Right cardiac atrium (tissue), 5 donors: ENCODE measurements at regions not wholly inside any gene's neighbourhood (a gene's known extent, or its start where the extent isn't known, plus 50 kb on each side); places are given as distances from the start of the nearest gene placed in this dataset.

Experiments
- ATAC-seq, 2 donors: fragments of 200-7000 bp; cut with Tn5 transposase; one replicate each; pipeline versions ENCODE4 v1.8.0 to v1.9.1; 2020; ENCODE audit warnings: moderate library complexity in 2 of 2, mild to moderate bottlenecking in 1 of 2
- DNase-seq, 3 donors: peaks; one replicate each; pipeline ENCODE4 v3.0.0-alpha.2; 2020
- H3K27ac ChIP-seq: one replicate; pipeline ENCODE4 v1.5.1; 2013; ENCODE audit warnings: mild to moderate bottlenecking, low read length, control low read depth, moderate library complexity
- H3K27me3 ChIP-seq: one replicate; pipeline ENCODE4 v1.6.1; 2013; ENCODE audit not compliant: control insufficient read depth, insufficient read depth
- H3K4me1 ChIP-seq: one replicate; pipeline ENCODE4 v1.6.1; 2013; ENCODE audit warnings: low read length; ENCODE audit not compliant: control insufficient read depth, insufficient read depth
- H3K4me3 ChIP-seq: one replicate; pipeline ENCODE4 v1.5.1; 2013; ENCODE audit warnings: low read length, control low read depth
- H3K9me3 ChIP-seq: one replicate; pipeline ENCODE4 v1.6.1; 2013; ENCODE audit warnings: low read length; ENCODE audit not compliant: control insufficient read depth
- WGBS: extraction: QIAGEN DNeasy Blood & Tissue Kit; methylation state at CpG from one replicate; pipeline ENCODE4 v1.1.7; 2013; 5-methylcytosine and 5-hydroxymethylcytosine counted together
- intact Hi-C, 4 donors: fragments of 100-400 bp; cut with DNase I; formaldehyde crosslinking; loops; one replicate each; pipeline versions ENCODE4 v1.11.0 to v1.14.0; 2022 to 2023
- donor health status: healthy with polysubstance abuse.
- donor health status: DM: no; HTN: yes; CAD: no.
- donor health status: DM: no; HTN: no; CAD: no.
- donor health status: DM: no; HTN: yes; CAD: no; lungs with severe emphysema.
- donor health status: DM: yes; HTN: yes; CAD: no.

DNA sequence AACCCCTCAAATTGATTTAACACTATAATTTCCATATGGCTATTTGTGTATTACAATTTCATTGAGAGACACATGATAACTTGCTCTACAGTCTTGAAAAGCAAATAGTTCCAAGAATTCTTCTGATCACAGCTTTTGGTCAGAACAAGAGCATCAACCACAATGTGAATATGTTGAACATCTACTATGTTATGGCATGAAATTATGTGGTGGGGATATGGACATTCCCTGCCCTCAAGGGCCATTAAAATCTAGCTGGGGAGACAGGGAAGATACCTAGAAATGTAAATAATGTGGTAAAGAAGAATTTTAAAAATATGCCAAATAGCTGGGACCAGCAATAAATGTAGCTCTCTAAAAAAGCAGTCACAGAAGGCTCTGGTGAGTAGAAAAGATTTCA, 262.2 kb downstream of the FZD1 start:
- Histone ChIP-seq H3K27ac (no peak overlapping the region), H3K4me3 (no peak overlapping the region), H3K4me1 (no peaks in the 10 kb centered on the region), H3K9me3 (no peaks in the 10 kb centered on the region), H3K27me3 (no peaks in the 10 kb centered on the region)
- ATAC-seq: no peak
- DNase-seq: no peak
- intact Hi-C loops: no loop called here

DNA sequence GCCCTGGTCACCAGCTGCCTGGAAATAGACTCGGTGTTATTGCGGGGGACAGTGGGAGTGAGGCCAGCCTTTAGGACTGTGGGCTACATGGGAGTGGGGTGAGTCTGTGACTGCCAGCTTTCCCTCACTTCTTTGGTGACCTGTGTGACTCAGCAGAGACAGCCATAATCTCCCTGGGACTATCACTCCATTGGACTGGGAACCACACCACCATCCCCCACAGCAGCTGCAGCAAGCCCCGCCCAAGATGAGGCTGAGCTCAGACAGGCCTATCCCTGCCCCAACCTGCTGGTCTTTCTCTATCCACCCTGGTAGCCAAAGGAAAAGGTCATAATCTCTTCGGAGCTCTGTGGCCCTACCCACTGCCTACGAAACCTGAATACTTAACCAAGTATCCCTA, 263.2 kb downstream of the FZD1 start:
- WGBS: 98% methylated on average over 5 of the region's 5 CpGs
- H3K9me3 ChIP-seq: no peaks in the 10 kb centered on the region
- no peaks in the 10 kb centered on the region for H3K27me3 ChIP-seq
- intact Hi-C loops: no loop called here
- H3K4me3 ChIP-seq: no peak overlapping the region
- no peaks in the 10 kb centered on the region for H3K4me1 ChIP-seq
- no peak for ATAC-seq
- H3K27ac ChIP-seq: no peak overlapping the region
- no peak for DNase-seq

DNA sequence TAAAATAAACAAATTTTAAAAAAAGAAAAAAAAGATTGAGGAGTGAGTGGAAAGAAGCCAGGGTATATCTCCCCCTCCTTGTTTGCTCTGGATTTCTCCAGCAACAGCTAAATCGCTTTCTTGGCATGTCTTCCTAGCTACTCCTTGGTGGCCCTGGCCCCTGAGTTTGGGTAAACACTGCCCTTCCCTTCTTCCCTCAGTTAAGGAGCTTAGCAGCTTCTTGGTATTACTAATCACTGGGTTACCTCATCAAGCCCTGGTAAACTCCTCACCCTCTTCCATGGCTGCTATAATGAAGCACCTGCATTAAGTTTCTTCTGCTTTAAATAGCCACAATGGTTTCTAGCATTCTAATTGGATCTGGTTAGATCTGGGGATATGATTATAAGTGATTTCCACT, 269.8 kb downstream of the FZD1 start:
- DNase-seq (no peak), ATAC-seq (no peak)
- no peak overlapping the region for H3K27ac ChIP-seq
- no peaks in the 10 kb centered on the region for H3K9me3 ChIP-seq
- H3K27me3 ChIP-seq: no peaks in the 10 kb centered on the region
- H3K4me3 ChIP-seq: no peak overlapping the region
- no peaks in the 10 kb centered on the region for H3K4me1 ChIP-seq
- intact Hi-C loops: no loop called here
- 63% methylated on average over 1 of the region's 1 CpG for WGBS

DNA sequence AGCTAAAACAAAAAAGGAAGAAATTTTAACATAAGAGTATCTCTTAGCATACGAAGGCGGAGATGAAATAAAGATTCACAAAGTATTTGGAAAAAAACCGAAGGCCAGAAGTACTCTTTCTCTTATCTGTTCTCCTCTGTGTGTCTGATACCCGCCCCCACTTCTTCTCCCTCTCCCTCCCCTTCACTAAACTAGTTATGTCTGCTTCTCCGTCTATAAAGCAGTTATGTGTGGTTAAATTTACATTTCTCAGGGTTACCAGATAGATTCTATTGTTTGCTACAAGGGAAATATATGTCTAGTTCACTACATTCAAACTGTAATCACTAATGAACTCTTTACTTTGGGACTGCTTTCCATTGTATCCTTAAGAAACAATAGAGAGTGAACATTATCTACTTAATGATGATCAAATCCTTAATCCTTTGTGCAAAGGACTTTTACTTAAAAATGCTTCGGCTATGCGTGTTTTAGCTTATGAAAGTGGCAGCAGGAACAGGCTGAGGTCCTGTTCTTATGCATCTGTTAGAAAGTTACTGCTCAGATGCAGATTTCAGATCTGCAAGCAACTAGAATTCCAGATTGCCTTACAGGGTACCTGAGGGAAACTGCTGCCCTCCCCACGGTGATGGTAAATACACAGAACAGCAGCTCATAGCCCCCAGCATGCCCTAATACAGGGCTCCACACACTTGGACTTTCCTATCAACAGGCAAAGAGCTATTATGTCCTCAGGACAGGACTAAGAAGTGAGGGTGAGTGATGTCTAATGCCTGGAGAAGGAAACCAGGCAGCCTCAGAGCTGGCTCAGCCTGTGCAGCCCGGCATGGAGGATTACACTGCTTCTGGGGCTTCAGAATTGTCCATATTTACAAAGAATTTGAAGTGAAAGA, 273.3 kb downstream of the FZD1 start:
- Histone ChIP-seq H3K27ac (no peak overlapping the region), H3K4me1 (no peaks in the 10 kb centered on the region), H3K27me3 (no peaks in the 10 kb centered on the region), H3K9me3 (no peaks in the 10 kb centered on the region), H3K4me3 (no peak overlapping the region)
- ATAC-seq (no peak), DNase-seq (no peak)
- intact Hi-C loops: no loop called here
- 53% methylated on average over 9 of the region's 9 CpGs for WGBS

DNA sequence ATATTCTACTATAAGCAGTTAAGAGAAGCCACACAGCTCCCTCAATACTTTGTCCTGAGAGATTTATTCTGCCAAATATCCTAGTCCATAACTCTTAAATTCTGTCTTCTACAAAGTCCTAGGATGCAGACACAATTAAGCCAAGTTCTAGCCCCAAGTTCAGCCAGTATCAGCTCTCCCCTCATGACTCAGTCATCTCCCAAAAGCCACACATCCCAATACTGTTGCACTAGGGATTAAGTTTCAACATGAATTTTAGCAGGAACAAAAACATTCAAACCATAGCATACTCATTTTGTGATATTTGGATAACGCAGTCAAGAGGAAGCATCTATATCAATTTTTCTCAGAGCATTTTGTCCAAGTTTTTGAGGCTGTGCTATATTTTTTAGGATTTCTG, 277.4 kb downstream of the FZD1 start:
- no peak overlapping the region for H3K4me3 ChIP-seq
- no peaks in the 10 kb centered on the region for H3K9me3 ChIP-seq
- no peak for ATAC-seq
- no peaks in the 10 kb centered on the region for H3K27me3 ChIP-seq
- H3K27ac ChIP-seq: no peak overlapping the region
- 61% methylated on average over 1 of the region's 1 CpG for WGBS
- no peak for DNase-seq
- intact Hi-C loops: no loop called here
- H3K4me1 ChIP-seq: no peaks in the 10 kb centered on the region

DNA sequence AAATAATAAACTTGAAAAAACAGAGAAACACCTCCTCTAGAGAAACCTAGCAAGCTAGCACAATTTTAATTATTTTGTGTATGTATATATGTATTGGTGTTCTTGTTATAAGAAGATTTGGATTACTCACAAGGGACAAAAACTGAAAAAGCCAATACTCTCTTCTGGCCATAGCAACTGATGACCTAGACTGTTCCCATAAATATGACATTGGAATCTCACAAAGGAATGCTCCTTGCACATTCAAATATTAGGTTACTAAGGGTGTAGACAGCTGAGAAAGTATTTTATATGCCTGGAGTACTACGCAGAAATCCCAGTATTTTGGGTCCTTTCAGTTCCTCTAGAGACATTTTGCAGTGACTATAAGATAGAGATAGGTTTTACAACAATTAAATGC, 279.4 kb downstream of the FZD1 start:
- H3K4me1 ChIP-seq: no peaks in the 10 kb centered on the region
- H3K27me3 ChIP-seq: no peaks in the 10 kb centered on the region
- no peak overlapping the region for H3K4me3 ChIP-seq
- ATAC-seq (no peak), DNase-seq (no peak)
- intact Hi-C loops: no loop called here
- WGBS: 90% methylated on average over 1 of the region's 1 CpG
- no peaks in the 10 kb centered on the region for H3K9me3 ChIP-seq
- no peak overlapping the region for H3K27ac ChIP-seq

DNA sequence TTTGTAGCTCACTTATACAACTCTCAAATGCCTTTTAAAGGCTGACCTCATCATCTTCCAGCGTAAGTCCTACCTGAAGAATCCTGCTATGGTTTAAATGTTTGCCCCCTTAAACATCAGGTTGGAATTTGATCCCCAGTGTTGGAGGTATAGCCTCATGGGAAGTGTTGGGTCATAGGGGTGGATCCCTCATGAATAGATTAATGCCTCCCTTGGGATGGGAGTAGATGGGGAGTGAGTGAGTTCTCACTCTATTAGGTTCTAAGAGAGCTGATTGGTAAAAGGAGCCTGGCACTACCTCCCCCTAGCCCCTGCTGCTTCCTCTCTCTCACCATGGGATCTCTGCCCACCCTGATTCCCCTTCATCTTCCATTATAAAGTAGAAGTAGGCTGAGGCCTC, 285.6 kb downstream of the FZD1 start:
- no peak for ATAC-seq
- H3K4me1 ChIP-seq: no peaks in the 10 kb centered on the region
- intact Hi-C loops: no loop called here
- no peaks in the 10 kb centered on the region for H3K27me3 ChIP-seq
- DNase-seq: no peak
- no peaks in the 10 kb centered on the region for H3K9me3 ChIP-seq
- no peak overlapping the region for H3K27ac ChIP-seq
- 94% methylated on average over 1 of the region's 1 CpG for WGBS
- no peak overlapping the region for H3K4me3 ChIP-seq

DNA sequence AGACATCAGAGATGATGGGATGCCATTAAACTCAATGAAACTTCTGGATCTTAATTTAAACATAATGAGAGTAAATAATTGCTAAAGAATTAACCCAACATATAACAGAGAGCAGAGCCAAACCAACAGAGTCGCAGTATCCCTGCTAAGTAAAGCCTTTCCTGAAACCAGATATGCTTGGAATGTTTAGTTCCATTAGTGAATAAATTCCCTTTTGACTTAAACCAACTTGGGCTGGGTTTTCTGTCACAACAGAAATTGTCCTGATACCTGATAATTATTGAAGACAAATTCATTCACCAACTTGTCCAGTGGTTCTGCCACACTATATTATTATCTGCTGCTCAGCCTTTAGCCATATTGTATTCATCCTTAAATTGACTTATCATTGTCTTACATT, 286.7 kb downstream of the FZD1 start:
- Histone ChIP-seq H3K4me3 (no peak overlapping the region), H3K4me1 (no peaks in the 10 kb centered on the region), H3K27me3 (no peaks in the 10 kb centered on the region), H3K27ac (no peak overlapping the region), H3K9me3 (no peaks in the 10 kb centered on the region)
- 79% methylated on average over 1 of the region's 1 CpG for WGBS
- DNase-seq: no peak
- no peak for ATAC-seq
- intact Hi-C loops: no loop called here

DNA sequence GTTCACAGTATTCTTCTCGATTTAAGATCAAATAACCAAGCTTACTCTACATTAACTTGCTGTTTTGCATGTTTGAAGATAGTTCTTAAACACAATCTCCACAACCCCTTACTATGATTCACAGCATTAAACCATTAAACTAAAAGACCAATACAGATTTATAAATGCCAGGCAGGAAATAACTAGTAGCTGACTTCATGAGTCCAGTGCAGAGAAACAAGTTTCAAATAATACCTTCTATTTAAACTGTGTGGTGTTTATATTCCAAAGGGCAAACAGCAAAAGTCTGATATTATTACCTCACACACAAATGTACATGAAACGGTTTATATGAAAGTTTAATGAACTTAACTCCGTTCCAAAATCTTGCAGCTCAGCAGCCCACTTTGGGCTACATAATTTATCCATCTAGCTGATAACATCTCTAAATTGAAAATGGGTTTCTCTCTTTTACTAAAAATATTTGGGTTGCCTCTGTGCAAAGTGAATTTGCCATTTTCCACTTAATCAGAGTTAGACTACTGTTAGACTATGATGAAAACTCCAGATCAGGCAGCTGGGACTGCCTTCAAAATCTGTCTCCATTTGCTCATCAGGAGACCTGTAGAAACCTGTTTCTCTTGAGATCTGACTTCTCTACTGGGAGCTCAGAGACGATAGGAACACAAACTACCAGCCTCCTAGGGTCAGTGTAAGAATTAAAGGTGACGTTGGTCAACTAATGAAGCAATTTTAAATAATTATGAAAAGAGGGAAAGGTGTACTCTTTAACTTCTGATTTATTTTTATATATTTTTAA, 287.3 kb downstream of the FZD1 start:
- H3K4me1 ChIP-seq: no peaks in the 10 kb centered on the region
- no peaks in the 10 kb centered on the region for H3K27me3 ChIP-seq
- no peaks in the 10 kb centered on the region for H3K9me3 ChIP-seq
- H3K27ac ChIP-seq: no peak overlapping the region
- H3K4me3 ChIP-seq: no peak overlapping the region
- DNase-seq: no peak
- no peak for ATAC-seq
- 81% methylated on average over 5 of the region's 5 CpGs for WGBS
- intact Hi-C loops: no loop called here

DNA sequence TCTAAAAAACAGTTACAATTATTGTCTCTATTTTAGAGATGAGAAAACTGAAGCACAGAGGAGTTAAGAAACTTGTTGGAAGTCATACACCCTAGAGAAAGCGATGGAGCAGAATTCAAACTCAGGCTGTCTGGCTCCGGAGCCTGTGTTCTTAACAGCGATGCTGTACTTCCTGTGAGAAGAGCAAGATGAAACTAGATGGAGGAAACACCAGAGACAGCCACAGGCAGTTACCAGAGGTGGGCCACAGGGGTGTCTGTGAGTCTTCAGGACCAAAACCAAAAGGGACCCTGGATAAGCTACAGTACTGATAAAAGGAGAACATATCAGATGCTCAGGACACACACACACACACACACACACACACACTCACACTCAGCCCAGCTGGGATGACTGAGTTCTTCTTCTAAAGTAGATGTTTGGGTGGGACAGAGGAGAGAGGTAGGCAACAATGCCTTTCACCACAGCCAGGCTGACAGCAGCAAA, 289.2 kb downstream of the FZD1 start:
- Histone ChIP-seq H3K4me3 (no peak overlapping the region), H3K4me1 (no peaks in the 10 kb centered on the region), H3K27me3 (no peaks in the 10 kb centered on the region), H3K9me3 (no peaks in the 10 kb centered on the region), H3K27ac (no peak overlapping the region)
- DNase-seq (no peak), ATAC-seq (no peak)
- intact Hi-C loops: no loop called here
- WGBS: 87% methylated on average over 3 of the region's 3 CpGs

DNA sequence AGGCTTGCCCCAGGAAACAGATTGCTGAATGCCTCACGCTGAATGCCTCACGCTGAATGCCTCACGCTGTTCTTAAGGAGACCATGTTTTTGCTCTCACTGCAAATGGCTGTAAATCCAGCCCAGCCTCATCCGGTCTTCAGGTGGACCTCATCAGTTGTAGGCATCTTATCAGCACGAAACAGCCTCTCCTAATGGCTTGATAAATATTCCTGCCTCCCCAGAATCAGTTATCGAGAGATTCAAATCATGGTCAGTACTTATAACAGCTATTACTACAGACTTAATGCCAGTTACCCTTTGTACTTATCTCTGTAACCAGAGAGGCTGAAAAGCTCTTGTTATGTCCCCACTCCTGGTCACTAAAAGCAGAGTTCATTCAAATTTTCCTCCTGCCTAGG, 290.6 kb downstream of the FZD1 start:
- DNase-seq: no peak
- intact Hi-C loops: no loop called here
- no peaks in the 10 kb centered on the region for H3K27me3 ChIP-seq
- H3K9me3 ChIP-seq: no peaks in the 10 kb centered on the region
- no peak overlapping the region for H3K27ac ChIP-seq
- H3K4me3 ChIP-seq: no peak overlapping the region
- 80% methylated on average over 6 of the region's 6 CpGs for WGBS
- H3K4me1 ChIP-seq: no peaks in the 10 kb centered on the region
- no peak for ATAC-seq
